ENCODE measurements at regions not wholly inside any gene's neighbourhood (a gene's known extent, or its start where the extent isn't known, plus 50 kb on each side); places are given as distances from the start of the nearest gene placed in this dataset. TPM values are rescaled to one million over a fixed set of nuclear protein-coding genes. Genes with fewer than 3 reads are reported as not detected.

DNA sequence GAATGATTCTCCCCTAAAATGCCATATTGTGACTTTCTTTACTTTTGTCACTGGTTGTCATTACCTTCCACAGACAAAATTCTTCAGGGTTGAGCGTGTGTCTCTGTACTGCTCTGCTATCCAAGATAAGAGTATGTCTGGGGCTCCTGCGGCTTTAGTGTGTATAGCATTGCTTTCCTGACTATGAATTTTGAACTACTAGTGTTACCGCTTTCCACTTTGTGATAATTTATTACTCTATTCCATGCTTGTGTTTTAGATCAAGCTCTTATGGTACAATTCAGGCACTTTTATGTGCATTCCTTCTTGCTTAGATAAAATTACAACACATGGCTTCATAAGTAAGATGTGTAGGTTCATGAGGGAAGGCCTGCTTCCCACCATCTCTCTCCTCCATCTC, 51.5 kb upstream of the MEF2C start:
- intact Hi-C loops (cut with micrococcal nuclease) (no loop called here), dilution Hi-C loops (cut with MboI; ENCODE audit: extremely low pct_ligation_motif_present, low sequenced_read_pairs) (no loop called here)
- Histone ChIP-seq H3K36me3 (ENCODE audit: control insufficient read depth in 2 of 2, extremely low read depth in 1 of 2, insufficient read depth in 2 of 2, low read length in 2 of 2) (no peaks in the 10 kb centered on the region), H3K4me2 (ENCODE audit: insufficient read depth, low read length) (no peak overlapping the region), H2AFZ (ENCODE audit: low read depth, low read length) (no peak overlapping the region), H3K4me3 (replicated peaks in 1 of 3; ENCODE audit: insufficient read depth in 1 of 3, low read depth in 1 of 3, low read length in 3 of 3) (no peak overlapping the region), H3K9me3 (replicated peaks; ENCODE audit: control insufficient read depth, insufficient read depth, low read length) (no peaks in the 10 kb centered on the region), H3K79me2 (ENCODE audit: control insufficient read depth, insufficient read depth, low read length) (no peaks in the 10 kb centered on the region), H3K4me1 (ENCODE audit: control insufficient read depth, extremely low read depth, insufficient read depth, low read length) (no peaks in the 10 kb centered on the region), H4K20me1 (replicated peaks; ENCODE audit: control insufficient read depth, extremely low read depth, insufficient read depth, low read length) (no peaks in the 10 kb centered on the region), H3K27ac (ENCODE audit: insufficient read depth, low read depth, low read length) (no peak overlapping the region), H3K27me3 (ENCODE audit: control insufficient read depth in 2 of 2, insufficient read depth in 2 of 2, low read length in 2 of 2) (no peaks in the 10 kb centered on the region), H3K9me1 (replicated peaks; ENCODE audit: control insufficient read depth, extremely low read depth, insufficient read depth, low read length) (no peaks in the 10 kb centered on the region), H3K9ac (replicated peaks; ENCODE audit: extremely low read depth, insufficient read depth, low read length) (no peak overlapping the region)
- POLR2A ChIA-PET = no interaction called here
- no peak for FAIRE-seq
- TF ChIP-seq, protein P1, sequence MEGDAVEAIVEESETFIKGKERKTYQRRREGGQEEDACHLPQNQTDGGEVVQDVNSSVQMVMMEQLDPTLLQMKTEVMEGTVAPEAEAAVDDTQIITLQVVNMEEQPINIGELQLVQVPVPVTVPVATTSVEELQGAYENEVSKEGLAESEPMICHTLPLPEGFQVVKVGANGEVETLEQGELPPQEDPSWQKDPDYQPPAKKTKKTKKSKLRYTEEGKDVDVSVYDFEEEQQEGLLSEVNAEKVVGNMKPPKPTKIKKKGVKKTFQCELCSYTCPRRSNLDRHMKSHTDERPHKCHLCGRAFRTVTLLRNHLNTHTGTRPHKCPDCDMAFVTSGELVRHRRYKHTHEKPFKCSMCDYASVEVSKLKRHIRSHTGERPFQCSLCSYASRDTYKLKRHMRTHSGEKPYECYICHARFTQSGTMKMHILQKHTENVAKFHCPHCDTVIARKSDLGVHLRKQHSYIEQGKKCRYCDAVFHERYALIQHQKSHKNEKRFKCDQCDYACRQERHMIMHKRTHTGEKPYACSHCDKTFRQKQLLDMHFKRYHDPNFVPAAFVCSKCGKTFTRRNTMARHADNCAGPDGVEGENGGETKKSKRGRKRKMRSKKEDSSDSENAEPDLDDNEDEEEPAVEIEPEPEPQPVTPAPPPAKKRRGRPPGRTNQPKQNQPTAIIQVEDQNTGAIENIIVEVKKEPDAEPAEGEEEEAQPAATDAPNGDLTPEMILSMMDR (IDR thresholded peaks at IDR 0.05; ENCODE audit: extremely low read depth in 1 of 2, insufficient read depth in 1 of 2, low read depth in 1 of 2, low read length in 2 of 2) = no peak
- TF ChIP-seq, protein P2, sequence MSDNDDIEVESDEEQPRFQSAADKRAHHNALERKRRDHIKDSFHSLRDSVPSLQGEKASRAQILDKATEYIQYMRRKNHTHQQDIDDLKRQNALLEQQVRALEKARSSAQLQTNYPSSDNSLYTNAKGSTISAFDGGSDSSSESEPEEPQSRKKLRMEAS (IDR thresholded peaks at IDR 0.05; ENCODE audit: insufficient read depth, insufficient read length) = no peak
- no peak for TF ChIP-seq MYC (IDR thresholded peaks at IDR 0.05; ENCODE audit: low read depth, low read length)
- no peak for TF ChIP-seq FOS (IDR thresholded peaks at IDR 0.05; ENCODE audit: borderline replicate concordance, insufficient read depth, low read length)
- no peak for TF ChIP-seq POLR2AphosphoS5 (IDR thresholded peaks at IDR 0.05; ENCODE audit: insufficient read depth, low read depth, low read length)
- TF ChIP-seq GATA2 (IDR thresholded peaks at IDR 0.05; ENCODE audit: insufficient read depth, insufficient read length, low read depth, low read length) = no peak
- TF ChIP-seq JUN (IDR thresholded peaks at IDR 0.05; ENCODE audit: borderline replicate concordance, insufficient read depth, insufficient read length, low read depth) = no peak
- no TSS peak for BruUV-seq (replicated peaks)
- CTCF ChIA-PET = interaction anchor here (0.7 to 1.3 kb wide), 2 partner anchors 8 to 75 kb away, joined by 3 to 4 read pairs; no protein-coding TSS in a partner anchor
- DNase-seq (ENCODE audit: low read depth, low spot score) = no peak

Small RNA genes in the stretch of these regions (microRNA-seq; reads per million reads assigned to microRNA genes)
- not detected for gene MIR3660 (ENCODE audit: borderline number of aligned reads, borderline replicate concordance)

Small RNA genes in the stretch of these regions (small RNA-seq; reads per million reads assigned to genes)
- gene MIR3660 (ENCODE audit: insufficient read depth, insufficient read length, low read depth, low replicate concordance) = not detected

All from endothelial cell of umbilical vein (primary cell).